Ascending aorta (tissue), 2 donors: ENCODE measurements at regions not wholly inside any gene's neighbourhood (a gene's known extent, or its start where the extent isn't known, plus 50 kb on each side); places are given as distances from the start of the nearest gene placed in this dataset.

Experiments used
- DNase-seq, 2 donors: peaks; one replicate each; pipeline ENCODE4 v3.0.0-alpha.2; 2019; ENCODE audit warnings: low spot score in 2 of 2
- H3K27ac ChIP-seq, 2 donors: fragments of 200-600 bp; sonication (generic); one replicate each; pipeline ENCODE4 v1.5.1; 2016 to 2017; ENCODE audit warnings: mild to moderate bottlenecking in 1 of 2
- H3K27me3 ChIP-seq: fragments of 200-600 bp; sonication (generic); one replicate; pipeline ENCODE4 v1.5.1; 2017
- H3K36me3 ChIP-seq, 2 donors: fragments of 200-600 bp; sonication (generic); one replicate each; pipeline ENCODE4 v1.5.1; 2016
- H3K4me1 ChIP-seq, 2 donors: fragments of 200-600 bp; sonication (generic); one replicate each; pipeline ENCODE4 v1.5.1; 2016 to 2017; ENCODE audit warnings: mild to moderate bottlenecking in 1 of 2
- H3K4me3 ChIP-seq, 2 donors: fragments of 200-600 bp; sonication (generic); one replicate each; pipeline ENCODE4 v1.5.1; 2016 to 2017; ENCODE audit warnings: mild to moderate bottlenecking in 1 of 2
- H3K9me3 ChIP-seq, 2 donors: fragments of 200-600 bp; sonication (generic); one replicate each; pipeline ENCODE4 v1.5.1; 2016
- intact Hi-C: fragments of 100-400 bp; cut with DNase I; formaldehyde crosslinking; loops from one replicate; pipeline ENCODE4 v1.15.1; 2023
- TF ChIP-seq, protein P1 (sequence below), 3 experiments: fragments of 200-600 bp in 2 of 3; fragments of 450-650 bp in 1 of 3; sonication (generic) in 2 of 3; IDR thresholded peaks; one replicate each; pipeline ENCODE4 v1.5.1; 2016 to 2019; ENCODE audit warnings: antibody characterized with exemption in 3 of 3, mild to moderate bottlenecking in 1 of 3, moderate library complexity in 1 of 3

DNA sequence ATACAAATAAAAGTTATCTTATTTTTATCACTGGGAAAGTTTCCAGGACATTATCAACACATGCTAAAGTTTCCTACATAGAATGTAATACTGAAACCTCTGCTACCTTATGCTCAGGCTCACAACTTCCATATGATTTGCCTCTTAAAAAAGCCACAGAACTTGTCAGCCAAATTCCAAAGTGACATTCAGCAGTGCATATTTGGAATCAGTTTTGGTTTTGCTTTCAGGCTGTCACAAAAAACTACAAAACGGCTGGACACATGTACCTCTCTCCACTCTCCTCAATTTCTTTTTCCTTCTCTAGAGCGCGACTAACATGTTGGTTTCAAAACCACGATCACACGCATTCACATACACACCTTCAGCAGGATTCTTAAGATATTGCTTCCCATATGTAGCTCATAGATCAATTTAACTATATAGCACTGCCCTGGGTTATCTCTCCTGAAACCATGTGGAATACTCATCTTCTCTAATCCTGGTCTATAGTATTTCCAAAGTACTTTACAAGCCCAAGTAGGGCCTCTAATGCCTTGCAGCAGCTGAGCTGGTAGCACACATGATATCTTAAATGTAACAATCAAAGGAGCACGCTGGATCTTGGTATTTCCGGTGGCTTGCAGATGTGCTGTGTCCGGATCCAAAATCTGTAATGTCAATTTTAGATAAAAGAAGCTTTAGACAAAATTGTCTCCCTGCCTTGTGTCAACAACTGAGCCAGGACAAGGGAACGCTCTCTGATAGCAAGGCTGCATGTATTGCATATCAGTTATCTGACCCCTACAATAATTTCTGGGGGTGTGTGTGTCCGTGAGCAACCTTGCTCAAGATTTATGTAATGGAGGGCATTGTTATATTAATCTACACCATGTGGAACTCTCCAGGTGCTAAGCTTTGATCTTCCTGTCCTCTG, 203.2 kb downstream of the DMRT2 start:
- no peak for DNase-seq
- H3K36me3 ChIP-seq, result no peaks in the 10 kb centered on the region
- intact Hi-C loops, result no loop called here
- no peak overlapping the region for H3K27ac ChIP-seq
- no peak overlapping the region for H3K4me3 ChIP-seq
- no peaks in the 10 kb centered on the region for H3K9me3 ChIP-seq
- no peaks in the 10 kb centered on the region for H3K27me3 ChIP-seq
- TF ChIP-seq, protein P1, sequence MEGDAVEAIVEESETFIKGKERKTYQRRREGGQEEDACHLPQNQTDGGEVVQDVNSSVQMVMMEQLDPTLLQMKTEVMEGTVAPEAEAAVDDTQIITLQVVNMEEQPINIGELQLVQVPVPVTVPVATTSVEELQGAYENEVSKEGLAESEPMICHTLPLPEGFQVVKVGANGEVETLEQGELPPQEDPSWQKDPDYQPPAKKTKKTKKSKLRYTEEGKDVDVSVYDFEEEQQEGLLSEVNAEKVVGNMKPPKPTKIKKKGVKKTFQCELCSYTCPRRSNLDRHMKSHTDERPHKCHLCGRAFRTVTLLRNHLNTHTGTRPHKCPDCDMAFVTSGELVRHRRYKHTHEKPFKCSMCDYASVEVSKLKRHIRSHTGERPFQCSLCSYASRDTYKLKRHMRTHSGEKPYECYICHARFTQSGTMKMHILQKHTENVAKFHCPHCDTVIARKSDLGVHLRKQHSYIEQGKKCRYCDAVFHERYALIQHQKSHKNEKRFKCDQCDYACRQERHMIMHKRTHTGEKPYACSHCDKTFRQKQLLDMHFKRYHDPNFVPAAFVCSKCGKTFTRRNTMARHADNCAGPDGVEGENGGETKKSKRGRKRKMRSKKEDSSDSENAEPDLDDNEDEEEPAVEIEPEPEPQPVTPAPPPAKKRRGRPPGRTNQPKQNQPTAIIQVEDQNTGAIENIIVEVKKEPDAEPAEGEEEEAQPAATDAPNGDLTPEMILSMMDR (IDR thresholded peaks at IDR 0.05), result no peak
- H3K4me1 ChIP-seq, result no peaks in the 10 kb centered on the region

DNA sequence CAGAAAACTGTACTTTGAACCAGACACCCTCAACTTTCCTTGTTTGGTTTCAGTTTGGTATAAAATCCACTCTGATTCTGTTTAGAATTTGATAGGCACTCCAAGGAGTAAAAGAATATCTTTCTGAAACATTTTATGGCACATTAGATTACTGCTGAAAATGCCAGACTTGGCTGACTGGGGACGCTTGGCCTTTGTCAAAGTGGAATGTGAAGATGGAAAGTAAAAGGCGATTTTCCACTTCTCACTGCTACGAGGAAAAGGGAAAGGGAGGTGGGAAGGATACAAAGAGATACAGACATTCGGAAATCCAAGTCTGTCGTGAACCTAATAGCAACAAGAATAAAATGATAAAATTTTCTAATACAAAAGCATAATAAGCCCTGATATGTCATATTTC, 203.9 kb downstream of the DMRT2 start:
- H3K27me3 ChIP-seq, result no peaks in the 10 kb centered on the region
- no peak overlapping the region for H3K4me3 ChIP-seq
- H3K4me1 ChIP-seq, result no peaks in the 10 kb centered on the region
- DNase-seq, result no peak
- no peak overlapping the region for H3K27ac ChIP-seq
- no peaks in the 10 kb centered on the region for H3K9me3 ChIP-seq
- H3K36me3 ChIP-seq, result no peaks in the 10 kb centered on the region
- TF ChIP-seq, protein P1 (IDR thresholded peaks at IDR 0.05), result no peak
- intact Hi-C loops, result no loop called here

DNA sequence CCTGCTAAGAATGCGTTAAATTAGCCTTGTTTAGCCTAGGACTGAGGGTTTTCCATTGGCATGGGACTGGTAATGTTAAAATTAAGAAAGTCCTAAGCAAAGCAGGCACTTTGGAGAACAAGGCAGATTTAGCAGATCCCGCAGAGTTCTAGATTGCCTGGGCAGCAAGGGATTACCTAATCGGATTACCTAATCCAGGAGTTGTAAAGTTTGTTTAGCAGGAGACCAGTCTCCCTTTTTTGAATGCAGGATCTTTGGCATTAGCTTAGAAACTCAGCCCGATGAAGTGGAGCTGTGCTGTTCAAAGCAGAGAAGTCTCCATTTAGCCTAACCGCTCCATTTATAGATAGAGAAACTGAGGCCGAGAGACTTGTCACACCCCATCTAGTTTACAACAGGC, 206.0 kb downstream of the DMRT2 start:
- DNase-seq, result no peak
- Histone ChIP-seq H3K4me3 (no peak overlapping the region), H3K9me3 (no peaks in the 10 kb centered on the region), H3K27me3 (no peaks in the 10 kb centered on the region), H3K36me3 (no peaks in the 10 kb centered on the region), H3K27ac (no peak overlapping the region), H3K4me1 (no peaks in the 10 kb centered on the region)
- intact Hi-C loops, result no loop called here
- TF ChIP-seq, protein P1 (IDR thresholded peaks at IDR 0.05), result no peak

DNA sequence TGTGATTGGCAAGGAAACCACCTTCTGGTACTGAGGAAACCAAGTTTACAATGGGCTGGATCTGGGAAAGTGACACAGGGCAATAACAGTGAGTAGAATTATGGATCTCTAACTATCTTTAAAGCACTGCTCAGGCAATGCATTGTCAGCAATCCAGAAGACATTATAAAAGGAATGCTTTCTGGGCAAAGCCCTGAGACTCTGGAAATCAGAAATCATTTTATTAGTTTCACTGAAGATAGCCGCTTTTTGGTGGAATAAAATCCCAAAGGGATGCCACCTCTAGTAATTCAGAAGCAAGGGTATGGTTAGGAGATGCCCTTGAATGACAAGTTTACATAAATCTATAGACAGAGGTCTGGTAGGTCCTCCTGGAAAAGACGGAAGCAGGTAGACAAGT, 211.1 kb downstream of the DMRT2 start:
- Histone ChIP-seq H3K27me3 (no peaks in the 10 kb centered on the region), H3K4me1 (no peaks in the 10 kb centered on the region), H3K27ac (no peak overlapping the region), H3K9me3 (no peaks in the 10 kb centered on the region), H3K36me3 (no peaks in the 10 kb centered on the region), H3K4me3 (no peak overlapping the region)
- intact Hi-C loops, result no loop called here
- TF ChIP-seq, protein P1 (IDR thresholded peaks at IDR 0.05), result no peak
- DNase-seq, result no peak

DNA sequence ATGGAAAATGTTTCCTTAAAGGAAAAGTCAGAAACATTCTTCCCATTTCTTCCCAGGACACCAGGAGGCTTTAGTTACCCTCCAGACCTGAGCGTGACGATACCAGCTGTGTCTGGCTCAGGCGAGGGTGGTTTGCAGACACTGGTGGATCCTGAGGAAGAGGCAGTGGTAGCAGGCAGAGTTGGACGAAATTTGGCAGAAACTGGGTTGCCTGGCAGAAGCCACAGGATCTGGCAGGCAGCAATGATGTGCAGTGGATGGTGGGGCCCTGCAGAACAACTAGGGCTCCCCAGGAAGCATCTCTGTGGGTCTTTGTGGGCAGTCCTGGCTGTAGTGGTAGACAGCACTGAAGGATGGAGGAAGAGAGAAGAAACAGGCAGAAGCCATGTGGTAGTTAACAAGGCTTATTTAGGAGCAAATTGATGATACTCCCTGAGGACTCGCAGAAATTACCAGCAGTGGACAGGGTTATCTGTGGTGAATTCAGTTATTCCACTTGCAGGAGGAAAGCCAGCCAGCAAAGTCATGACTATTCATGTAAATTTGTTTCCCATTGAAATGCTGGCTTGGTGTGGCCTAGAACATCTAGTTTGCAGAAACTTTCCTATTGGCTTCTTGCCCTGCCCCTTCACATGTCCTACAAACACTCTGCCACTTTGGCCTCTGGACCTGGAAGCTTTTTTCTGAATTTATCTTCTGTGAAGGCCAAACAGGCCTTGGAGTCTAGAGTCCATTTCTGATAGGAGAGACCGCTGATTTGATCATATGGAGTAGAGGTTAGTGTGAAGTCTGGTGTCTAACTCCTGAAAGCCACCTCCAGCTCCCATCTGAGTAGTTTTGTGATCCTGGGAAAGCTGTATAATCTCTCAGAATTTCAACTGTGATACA, 212.0 kb downstream of the DMRT2 start:
- intact Hi-C loops, result no loop called here
- Histone ChIP-seq H3K9me3 (no peaks in the 10 kb centered on the region), H3K27ac (no peak overlapping the region), H3K4me3 (no peak overlapping the region), H3K36me3 (no peaks in the 10 kb centered on the region), H3K4me1 (no peaks in the 10 kb centered on the region), H3K27me3 (no peaks in the 10 kb centered on the region)
- no peak for DNase-seq
- TF ChIP-seq, protein P1 (IDR thresholded peaks at IDR 0.05), result no peak
